HG03460 (cell line): ENCODE measurements at regions not wholly inside any gene's neighbourhood (a gene's known extent, or its start where the extent isn't known, plus 50 kb on each side); places are given as distances from the start of the nearest gene placed in this dataset.

Experiments
- ATAC-seq: cut with Tn5 transposase; IDR thresholded peaks from one replicate; pipeline ENCODE4 v1.9.1; 2021; ENCODE audit not compliant: unreplicated experiment

DNA sequence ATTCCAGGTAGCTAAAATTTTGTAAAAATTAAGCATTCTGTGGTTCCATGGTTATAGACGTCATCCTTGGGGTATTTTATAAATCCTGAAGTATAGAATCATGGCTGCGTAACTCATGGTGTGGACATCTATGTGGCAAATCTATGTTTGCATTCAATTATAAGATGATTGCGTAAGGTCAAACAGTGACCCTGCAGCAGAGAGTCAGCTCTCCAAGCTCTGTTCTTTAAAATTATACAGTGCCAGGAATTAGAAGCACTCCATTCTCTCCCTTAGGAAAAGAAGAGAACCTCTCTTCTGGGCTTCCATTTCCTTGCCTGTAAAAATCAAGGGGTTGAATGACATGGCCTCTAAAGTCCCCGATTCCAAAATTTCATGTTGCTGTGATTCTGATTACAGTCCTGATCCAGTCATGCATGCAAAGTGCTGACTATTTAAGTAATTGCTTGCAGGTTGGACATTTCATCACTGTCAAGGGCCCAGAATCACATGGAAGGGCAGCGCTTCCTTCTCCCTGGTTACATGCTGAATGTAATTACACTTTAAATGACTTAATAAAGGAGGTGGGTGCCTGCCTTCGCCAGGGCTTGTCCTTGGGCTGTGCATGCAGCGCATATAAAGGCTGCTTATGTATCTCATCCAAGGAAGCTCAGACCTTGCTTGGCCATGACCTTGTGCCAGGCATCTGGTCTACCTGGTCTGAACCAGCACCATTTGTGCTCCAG lies 550.7 kb downstream of the TYW1 start:
- ATAC-seq, result no peak

DNA sequence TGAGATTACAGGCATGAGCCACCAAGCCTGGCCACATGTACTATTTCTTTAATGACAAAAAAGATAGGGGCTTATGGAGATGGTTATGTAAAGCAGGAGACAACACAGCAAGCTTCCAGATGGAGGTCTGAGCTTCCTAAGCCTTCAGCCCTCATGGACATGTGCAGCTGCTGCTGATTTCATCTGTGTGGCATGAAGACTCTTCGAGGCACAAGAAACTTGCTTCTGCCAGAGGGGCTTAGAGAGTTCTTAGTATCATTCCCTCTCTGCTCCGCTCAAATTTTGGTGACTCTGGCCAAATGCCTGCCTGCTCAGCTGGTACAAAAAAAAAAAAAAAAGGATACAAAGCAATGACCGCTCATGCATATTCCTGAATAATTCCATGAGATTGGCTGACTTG lies 552.5 kb downstream of the TYW1 start:
- ATAC-seq, result no peak

DNA sequence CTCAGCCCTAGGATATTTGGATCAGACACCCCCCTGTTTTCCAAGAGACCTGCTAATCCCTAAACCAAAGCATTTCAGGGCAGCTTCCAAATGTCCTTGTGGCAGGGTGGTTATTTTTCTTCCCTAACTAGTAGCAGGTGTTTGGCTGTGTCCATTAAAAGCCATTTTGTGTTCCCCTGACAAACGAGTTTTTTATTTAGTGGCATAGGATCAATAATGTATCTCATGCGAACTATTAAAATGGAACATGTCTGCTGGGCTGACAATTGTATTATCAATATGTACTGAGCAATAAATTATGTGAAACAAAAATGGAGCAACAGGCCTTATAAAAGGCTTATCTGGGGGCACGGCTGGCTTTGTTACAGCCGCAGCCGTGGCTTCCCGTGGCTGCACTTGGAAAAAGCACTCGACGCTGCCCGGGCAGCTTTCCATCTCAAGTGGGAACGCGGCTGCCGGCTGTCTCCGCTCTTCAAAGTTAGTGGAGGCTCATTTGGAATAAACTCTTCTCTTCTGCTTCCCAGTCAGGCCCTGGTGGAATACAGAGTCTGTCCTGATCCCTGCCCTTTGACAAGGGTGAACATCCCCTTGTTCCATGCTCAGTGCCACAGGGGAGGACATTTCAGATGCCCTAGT lies 554.3 kb downstream of the TYW1 start:
- ATAC-seq, result no peak

DNA sequence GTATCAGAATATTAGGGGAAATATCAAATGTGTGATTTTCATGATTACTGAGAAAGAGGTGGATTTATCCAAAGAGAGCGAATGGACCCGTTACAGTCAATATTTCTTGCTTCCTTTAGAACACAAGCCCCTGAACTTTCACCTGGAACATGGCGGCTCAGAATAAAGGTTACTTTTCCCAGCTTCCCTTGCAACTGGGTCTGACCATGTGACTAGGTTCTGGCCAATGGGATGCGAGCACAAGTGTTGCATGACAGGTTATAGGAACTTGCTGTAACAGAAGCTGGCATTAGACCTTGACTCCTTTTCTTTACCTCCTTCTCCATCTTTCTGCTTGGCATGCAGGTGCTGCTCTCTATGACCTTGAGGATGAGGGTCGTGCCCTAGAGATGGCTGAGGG lies 556.1 kb downstream of the TYW1 start:
- ATAC-seq, result no peak

DNA sequence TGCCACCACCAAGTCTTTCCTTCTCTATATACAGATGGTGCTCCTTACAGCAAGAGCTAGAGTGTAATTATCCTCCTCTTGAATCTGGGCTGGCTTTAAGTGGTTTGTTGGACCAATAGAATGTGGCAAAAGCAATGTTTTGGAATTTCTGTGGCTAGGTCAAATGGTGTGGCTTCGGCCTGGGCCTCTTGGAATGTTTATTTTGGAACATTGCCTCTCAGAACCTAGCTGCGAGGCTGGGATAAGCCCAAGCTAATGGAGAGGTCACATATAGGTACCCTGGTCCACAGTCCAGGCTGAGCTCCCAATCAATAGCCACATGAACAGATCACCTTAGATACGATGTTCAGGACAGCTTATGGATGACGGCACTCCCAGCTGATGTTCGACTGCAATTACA lies 556.7 kb downstream of the TYW1 start:
- no peak for ATAC-seq

DNA sequence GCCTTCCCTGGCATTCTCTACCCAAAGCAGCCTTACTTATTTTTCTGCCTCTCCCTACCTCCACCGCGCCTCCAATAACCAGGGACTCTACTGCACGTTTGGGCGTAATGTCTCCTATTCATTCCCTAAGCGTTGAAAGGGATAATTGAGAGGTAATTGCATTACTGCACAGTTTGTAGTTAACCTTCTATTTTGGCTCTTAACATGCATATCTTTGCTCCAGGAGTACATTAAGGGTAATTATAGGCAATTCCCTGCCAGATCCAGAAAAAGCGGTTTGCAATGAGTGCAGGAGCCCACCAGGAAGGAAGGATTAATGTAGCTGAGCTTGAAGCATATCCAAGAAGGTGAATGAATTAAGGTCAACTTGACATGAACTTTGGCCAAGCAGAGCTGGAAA lies 558.4 kb downstream of the TYW1 start:
- ATAC-seq, result no peak

DNA sequence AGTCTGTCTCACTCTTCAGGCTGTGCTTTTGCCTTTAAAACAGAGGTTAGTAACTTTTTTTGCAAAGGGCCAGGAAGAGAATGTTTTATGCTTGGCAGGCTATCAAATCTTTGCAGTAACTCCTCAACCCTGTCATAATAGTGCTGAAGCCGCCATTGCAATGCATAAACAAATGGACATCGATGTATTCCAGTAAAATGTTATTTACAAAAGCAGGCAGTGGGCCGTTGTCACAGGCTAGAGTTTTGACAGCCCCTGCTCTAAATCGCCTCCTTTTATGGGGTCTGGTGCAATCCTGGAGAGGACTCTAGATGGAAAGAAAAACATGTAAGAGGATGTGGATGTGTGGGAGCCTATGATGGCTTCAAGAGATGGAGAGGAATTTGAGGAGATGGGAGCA lies 568.3 kb downstream of the TYW1 start:
- ATAC-seq, result no peak

DNA sequence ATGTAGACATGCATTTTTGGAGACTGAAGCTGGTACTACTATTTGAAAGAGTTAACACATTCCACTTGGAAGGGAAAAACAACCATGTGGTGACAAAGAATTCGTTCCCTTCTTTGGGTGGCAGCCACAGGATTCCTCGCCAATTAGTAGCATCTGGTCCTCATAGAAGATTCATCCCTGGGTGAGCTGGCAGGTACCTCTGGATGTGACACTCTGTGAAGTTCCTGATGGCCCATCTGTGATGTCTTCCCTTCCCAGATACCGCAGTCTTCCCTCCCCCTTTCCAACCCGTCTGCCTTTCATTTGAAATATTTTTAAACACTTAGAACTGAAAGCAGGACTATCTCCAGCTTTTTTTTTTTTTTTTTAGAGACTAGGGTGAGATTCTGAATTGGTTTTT lies 569.5 kb downstream of the TYW1 start:
- ATAC-seq, result no peak

DNA sequence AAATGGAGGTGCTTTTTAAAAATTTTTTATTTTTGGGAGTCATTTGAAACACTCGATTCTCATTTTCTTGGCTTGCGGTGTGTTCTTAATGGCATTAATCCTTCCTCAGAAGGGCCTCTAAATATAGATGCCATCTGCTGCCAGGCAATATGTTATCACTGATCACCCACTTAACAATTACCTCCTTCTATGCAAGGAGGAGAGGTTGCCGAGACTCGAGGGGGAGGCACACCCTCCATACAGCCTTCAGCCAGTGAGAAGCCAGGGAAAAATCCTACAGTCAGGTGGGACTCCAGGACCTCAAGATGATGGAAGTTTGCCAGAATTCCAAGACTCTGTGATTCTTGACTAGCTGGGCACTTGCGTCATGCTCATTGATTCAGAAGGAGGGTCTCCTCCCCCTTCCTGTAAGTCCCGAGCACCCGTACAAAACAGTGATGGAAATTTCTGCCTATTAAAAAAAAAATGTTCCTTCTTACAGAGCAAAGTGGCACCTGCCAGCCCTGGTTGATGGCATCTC lies 574.5 kb downstream of the TYW1 start:
- ATAC-seq, result no peak

DNA sequence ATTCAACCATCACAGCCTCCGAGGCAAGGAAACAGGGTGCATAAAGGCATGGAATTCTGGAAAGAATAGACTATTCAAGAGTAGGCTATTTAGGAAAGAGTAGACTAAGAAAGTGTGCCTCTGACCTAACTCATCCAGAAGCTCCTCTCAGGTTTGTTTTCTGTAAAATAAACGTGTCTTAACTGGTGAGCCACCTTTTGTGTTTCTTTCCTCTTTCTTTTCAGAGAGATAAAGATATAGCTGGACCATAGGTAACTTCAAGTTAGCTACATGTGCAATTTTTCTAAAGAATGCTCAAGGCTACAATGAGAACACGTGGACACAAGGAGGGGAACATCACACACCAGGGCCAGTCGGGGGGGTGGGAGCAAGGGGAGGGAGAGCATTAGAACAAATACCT lies 577.0 kb downstream of the TYW1 start:
- no peak for ATAC-seq

DNA sequence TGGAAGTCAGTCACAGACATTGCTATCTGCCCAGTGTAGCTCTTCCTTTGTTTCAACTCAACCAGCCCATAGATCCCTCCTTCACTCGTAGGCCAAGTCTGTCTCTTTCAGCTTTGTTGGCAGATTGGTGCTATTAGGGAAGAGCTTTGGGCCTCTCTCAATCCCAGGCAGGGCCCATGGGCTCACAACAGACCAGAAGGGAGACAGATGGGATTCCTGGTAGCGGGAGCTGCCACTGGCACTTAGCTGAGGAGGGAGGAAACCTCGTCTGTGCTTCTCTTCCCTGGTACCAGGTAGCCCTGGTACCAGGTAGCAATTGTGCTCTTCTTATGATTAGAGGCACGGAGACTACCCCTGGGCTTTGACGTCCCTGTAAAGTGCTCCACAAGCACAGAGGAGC lies 592.0 kb downstream of the TYW1 start:
- no peak for ATAC-seq

DNA sequence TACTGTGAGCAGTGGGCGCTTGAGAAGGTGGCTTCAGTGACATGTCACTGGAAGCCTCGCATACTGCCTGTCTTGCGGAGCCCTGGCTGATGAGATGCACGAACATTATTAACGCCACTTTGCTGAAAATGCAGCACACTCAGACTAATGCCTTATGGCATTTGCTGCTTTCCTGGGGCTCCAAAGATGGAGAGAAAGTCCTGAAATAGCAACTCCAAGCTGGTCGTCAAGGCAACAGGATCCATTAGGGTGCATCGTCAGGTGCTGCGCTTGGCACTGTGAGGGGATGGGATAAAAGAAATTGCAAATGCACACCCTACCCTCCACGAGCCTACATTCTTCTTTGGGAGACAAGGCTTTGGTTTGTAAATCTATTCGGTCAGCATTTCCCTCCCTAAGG lies 592.5 kb downstream of the TYW1 start:
- ATAC-seq, result no peak

DNA sequence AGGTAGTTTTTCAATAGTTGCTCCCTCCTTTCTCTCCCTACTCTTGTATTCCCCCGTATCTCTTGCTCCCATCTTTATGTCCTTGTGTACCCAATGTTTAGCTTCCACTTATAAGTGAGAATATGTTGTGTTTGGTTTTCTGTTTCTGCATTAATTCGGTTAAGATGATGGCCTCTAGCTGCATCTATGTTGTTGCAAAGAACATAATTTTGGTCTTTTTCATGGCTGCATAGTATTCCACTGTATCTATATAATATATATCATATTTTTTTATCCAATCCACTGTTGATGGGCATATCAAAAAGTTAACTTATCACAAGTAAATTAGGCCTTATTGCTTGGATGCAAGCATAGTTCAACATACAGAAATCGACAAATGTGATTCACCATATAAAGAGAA lies 594.0 kb downstream of the TYW1 start:
- no peak for ATAC-seq

DNA sequence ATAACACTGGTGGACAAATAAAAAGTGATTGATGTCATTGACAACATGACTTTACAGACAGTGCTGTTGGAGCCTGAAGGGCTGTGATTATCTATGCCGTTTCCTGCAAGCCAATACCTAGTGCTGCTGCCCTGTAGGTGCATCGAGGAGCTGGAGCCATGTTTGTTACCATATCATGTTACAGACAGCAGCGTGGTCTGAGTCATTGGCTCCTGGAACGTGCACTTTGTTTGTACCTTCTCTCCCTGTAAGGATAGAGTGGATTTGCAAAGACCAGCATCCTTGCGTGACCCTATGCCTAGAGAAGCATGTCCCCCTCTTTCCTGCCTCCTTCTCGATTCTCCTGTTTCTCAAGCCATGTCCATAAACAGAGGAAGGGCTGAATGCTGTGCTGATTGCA lies 597.2 kb downstream of the TYW1 start:
- no peak for ATAC-seq

DNA sequence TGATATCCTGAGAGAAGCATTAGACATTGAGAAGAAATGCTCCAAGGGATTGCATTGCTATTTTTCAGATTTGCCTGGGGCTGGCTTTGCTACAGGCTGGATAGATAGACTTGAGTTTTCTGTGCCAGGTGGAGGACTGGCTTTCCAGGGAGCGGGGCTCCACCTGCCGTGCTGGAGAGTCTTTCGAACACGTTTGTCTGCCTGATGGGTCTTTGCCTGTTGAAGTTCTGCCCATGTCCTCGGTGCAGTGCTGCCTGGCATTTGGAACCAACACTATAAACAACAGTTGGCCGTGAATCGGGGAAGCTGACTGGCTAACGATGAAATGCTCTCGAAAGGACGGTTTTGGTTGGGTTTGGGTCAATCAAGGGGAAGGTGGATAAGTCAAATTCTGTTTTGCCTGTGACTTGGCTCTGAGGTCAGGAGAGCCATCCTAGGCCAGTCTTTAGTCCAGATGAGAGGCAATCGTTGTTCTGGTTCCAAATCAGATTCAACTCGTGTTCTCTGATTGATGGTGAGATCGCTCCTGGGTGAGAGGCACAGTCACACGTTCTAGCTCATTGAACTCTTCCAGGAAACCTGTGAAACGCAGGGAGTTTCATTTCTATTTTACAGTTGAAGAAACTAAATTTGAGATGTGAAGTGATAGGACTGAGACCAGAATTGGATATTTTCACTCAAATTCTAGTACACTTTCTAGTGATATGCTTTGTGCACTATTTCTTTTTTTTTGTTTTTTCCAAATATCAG lies 599.0 kb downstream of the TYW1 start:
- ATAC-seq, result no peak

DNA sequence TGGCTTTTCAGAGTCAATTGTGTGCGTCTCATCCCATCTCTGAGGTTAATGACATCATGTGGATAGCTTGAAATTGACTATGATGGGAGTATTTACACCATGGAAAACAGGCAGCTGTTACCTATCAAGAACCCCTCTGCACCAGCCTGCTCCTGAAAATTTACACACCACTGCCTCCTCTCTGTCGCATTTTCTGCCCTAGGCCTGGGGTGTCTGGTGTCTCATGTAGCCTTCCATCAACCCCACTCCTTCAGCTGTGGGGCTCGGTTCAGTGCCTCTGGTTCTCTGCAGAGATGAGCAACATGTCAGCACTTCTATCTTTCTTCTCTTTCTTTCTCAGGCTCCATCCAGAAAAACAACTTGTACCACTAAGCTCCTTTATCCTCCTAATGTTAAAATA lies 600.5 kb downstream of the TYW1 start:
- ATAC-seq, result no peak

DNA sequence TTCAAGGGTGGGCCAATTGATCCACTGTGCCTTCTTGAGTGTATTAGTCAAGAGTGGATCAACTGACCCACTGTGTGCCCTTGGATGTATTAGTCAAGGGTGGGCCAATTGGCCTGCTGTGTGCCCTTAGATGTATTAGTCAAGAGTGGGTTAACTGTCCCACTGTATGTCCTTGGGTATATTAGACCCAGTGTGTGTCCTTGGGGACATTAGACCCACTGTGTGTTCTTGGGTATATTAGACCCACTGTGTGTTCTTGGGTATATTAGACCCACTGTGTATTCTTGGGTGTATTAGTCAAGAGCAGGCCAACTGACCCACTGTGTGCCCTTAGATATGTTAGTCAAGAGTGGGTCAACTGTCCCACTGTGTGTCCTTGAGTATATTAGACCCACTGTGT lies 601.8 kb downstream of the TYW1 start:
- no peak for ATAC-seq

DNA sequence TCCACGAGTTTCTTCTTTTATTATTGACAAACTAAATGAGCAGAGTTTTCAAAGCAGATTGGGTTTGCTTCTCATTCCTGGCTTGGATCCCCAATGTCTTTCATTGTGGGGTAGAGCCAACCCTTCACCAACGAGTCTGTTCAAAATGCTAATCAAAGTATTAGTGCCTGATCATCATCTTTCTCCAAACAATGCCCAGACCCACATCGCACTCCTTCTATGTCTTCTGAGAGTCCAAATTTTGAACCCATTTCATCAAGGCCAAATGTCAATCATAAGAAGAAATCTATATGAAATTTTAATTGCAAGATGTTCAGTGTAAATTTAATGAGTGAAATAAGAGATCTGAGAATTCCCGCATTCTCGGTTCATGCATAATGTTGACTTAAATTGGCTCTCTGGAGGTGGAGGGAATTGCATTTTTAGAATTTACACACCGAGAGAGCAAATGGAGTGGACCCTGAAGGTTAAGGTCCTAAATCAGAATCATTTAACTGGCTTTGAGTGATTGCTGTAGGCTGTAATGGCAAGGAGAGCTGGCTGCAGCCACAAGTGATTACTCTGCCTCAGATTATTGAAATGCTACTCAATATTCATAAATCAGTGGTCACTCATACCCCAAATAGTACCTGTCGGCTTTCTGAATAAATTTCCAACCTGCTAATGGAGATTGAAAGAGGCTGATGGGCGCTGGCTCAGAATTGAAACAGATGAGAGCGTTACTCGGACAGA lies 602.9 kb downstream of the TYW1 start:
- ATAC-seq, result no peak

DNA sequence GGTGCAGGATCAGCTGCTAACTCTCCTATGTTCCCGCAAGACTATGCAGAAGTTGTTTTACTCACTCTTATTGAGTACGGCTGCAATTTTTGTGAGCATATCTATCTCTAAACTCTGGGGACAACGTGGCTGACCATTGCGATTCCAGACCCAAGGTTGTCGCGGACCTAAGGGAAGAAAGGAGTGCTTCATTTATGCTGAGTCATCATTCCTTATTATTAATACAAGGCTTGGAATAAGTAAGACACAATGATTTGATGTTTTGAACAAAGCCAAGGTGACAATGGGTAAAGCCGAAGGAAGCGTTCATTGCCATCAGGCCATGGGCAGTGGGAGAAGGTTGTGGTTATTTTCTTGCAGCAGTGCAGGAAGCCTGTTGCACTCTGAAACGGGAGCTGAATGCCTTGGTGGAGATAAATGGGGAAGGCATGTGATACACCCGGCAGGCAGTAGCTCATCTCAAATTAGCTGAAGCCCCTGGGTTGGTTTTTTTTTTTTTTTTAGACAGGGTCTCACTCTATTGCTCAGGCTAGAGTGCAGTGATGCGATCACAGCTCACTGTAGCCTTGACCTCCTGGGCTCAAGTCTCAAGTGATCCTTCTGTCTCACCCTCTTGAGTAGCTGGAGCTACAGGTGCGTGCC lies 605.7 kb downstream of the TYW1 start:
- no peak for ATAC-seq

DNA sequence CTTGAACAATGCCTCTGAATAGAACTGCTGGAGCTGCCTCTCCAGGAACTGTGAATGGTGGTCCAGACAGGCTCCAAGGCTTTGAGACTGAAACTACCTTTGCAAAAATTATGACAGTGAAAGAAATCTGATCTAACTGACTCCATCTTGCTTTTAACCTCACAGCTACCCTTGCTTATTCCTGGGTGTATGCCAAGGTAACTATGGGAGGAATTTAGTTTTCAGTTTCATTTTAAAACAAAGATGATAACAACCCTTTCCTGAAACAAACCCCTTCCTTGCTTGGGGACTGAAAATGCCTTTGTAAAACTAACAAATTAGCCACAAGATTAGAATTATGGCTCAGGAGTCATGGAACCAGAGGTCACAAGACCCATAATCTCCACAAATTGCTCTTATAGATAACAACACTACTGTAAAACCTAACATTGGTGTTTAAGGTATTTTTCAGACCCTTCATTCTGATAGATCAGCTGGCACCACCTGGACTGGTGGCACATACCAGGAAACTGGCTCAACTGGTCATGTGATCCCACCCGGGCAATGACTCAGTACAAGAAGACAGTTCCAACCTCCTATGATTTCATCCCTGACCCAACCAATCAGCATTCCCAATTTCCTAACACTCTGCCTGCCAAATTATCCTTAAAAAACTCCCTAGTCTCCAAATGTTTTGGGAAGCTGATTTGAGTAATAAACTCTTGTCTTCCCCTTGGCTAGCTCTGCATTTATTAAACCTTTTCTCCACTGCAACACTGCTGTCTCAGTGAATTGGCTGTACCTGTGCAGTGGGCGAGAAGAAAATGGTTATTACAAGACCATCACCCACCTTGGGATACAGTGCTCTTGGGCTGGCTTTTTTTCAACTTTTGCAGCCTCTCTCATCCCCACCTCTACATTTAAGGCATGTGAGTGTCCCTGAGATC lies 608.1 kb downstream of the TYW1 start:
- no peak for ATAC-seq
